ENCODE measurements at regions not wholly inside any gene's neighbourhood (a gene's known extent, or its start where the extent isn't known, plus 50 kb on each side); places are given as distances from the start of the nearest gene placed in this dataset.

DNA sequence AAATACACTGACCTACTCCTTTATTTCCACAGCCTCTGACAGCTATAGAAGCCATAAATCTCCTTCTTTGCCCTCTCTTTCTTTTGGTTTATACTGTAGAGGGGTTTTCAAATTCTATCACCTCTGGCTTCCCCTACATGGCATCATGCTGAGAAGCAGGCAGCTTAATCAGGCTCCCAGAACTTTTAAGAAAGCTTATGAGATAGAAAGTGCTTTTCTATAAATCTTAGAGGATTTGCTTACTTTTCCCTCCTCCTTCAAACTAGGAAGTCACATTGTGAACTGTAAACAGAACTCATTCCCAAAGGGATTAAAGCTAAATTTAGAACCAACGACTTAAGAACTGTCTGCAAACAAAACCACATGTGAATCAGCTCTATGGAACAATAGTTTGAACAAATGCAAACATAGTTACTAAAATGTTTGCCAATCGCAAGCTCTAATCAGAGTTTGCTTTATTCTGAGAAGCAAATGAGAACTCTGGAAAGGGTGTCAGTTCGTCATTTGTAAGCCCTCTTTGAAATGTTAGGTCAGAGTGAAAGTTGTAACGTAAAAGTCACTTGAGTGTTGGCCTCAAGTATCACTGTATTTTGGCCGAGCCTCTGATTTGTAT is 344.1 kb downstream of the RFC3 start:
- TF ChIP-seq, protein P1, sequence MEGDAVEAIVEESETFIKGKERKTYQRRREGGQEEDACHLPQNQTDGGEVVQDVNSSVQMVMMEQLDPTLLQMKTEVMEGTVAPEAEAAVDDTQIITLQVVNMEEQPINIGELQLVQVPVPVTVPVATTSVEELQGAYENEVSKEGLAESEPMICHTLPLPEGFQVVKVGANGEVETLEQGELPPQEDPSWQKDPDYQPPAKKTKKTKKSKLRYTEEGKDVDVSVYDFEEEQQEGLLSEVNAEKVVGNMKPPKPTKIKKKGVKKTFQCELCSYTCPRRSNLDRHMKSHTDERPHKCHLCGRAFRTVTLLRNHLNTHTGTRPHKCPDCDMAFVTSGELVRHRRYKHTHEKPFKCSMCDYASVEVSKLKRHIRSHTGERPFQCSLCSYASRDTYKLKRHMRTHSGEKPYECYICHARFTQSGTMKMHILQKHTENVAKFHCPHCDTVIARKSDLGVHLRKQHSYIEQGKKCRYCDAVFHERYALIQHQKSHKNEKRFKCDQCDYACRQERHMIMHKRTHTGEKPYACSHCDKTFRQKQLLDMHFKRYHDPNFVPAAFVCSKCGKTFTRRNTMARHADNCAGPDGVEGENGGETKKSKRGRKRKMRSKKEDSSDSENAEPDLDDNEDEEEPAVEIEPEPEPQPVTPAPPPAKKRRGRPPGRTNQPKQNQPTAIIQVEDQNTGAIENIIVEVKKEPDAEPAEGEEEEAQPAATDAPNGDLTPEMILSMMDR (IDR thresholded peaks at IDR 0.05): no peak
- TF ChIP-seq POLR2A (IDR thresholded peaks at IDR 0.05): no peak
